Heart left ventricle (tissue), 13 donors: ENCODE measurements at regions not wholly inside any gene's neighbourhood (a gene's known extent, or its start where the extent isn't known, plus 50 kb on each side); places are given as distances from the start of the nearest gene placed in this dataset.

Source experiments
- CTCF ChIP-seq, 12 donors: fragments of 200-600 bp; sonication (generic) in 4 of 12; IDR thresholded peaks; one replicate each; pipeline versions ENCODE4 v1.5.0 to v1.8.0; 2018 to 2022; ENCODE audit warnings: antibody characterized with exemption in 12 of 12, mild to moderate bottlenecking in 5 of 12
- POLR2A ChIP-seq, 2 donors: fragments of 450-650 bp; IDR thresholded peaks; one replicate each; pipeline ENCODE4 v1.6.1; 2017; ENCODE audit warnings: antibody characterized with exemption in 2 of 2, mild to moderate bottlenecking in 2 of 2, moderate library complexity in 2 of 2
- donor health status: ischemic (EF 13 %, LVEDD 7.1; RV severe dilation, severe dysfunction).
- donor health status: DM: no; HTN: yes; CAD: no.
- donor health status: DM: no; HTN: no; CAD: no.
- donor health status: ischemic (EF 25% LVEDD 6.9; RV normal size, moderate dysfunction).
- donor health status: ischemic (EF 25% LVEDD 5.7; RV mildly dilated, moderate dysfunction).
- donor health status: ischemic (EF 35%, LVEDD 5.7; RV mildly dilated, moderate dysfunction).
- donor health status: nonischemic (EF 11% LVEDD 7.7; RV severe dilation, severe dysfunction).
- donor health status: DM: yes; HTN: yes; CAD: no.
- donor health status: PGD.
- donor health status: ischemic (EF 29% LVEDD 5.4; RV normal size, mild dysfunction).
- donor health status: nonischemic (EF 23%, LVEDD 6.1; RV moderate dilation, normal function).

GRCh38 chr4:22962295-22962694 is 269.6 kb downstream of the GBA3 start:
- TF ChIP-seq POLR2A (IDR thresholded peaks at IDR 0.05) = no peak
- peak in 6 of 12 donors; percentile 20 to 52 (median 38) for TF ChIP-seq CTCF (IDR thresholded peaks at IDR 0.05)
